ENCODE measurements at regions not wholly inside any gene's neighbourhood (a gene's known extent, or its start where the extent isn't known, plus 50 kb on each side); places are given as distances from the start of the nearest gene placed in this dataset.

DNA sequence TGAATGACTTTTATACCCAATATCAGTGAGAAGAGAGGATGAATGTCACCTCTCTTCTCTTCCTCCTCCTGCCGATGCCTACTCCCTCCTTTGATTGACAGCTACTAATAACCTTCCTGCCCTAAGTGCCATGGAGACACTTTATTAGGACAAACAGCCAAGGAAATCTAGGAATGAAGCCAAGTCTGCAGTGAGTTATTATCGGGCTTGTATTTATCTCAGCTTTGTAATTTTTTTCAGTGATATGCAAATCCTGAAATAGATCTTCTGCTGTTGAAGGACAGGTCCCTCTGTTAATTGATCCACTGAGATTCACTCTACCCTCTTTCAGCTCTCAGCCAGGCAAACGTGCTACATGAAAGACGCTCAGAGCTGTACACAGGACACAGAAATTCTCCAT, 686.7 kb downstream of the TMEM182 start:
- TF ChIP-seq POLR2AphosphoS5 (IDR thresholded peaks at IDR 0.05) (no peak), CTCF (IDR thresholded peaks at IDR 0.05 in 8 of 11, conservative IDR thresholded peaks at IDR 0.05 in 3 of 11) (no peak)
